Neural crest cell (in vitro differentiated cells): ENCODE measurements at regions not wholly inside any gene's neighbourhood (a gene's known extent, or its start where the extent isn't known, plus 50 kb on each side); places are given as distances from the start of the nearest gene placed in this dataset.

ENCODE experiments used
- DNase-seq: peaks from one replicate; pipeline ENCODE4 v3.0.0; 2021; ENCODE audit warnings: low read depth, mixed read lengths, low spot score
- H3K27ac Mint-ChIP-seq: one replicate; pipeline ENCODE4 v1.8.0; 2021; ENCODE audit warnings: mild to moderate bottlenecking, mixed read lengths; ENCODE audit not compliant: unreplicated experiment
- H3K27me3 Mint-ChIP-seq: 2 replicates; pipeline ENCODE4 v1.8.0; 2021; ENCODE audit warnings: low read depth, mild to moderate bottlenecking, mixed read lengths
- H3K36me3 Mint-ChIP-seq: 2 replicates; pipeline ENCODE4 v1.8.0; 2021; ENCODE audit warnings: low read depth, mild to moderate bottlenecking, mixed read lengths
- H3K4me1 Mint-ChIP-seq: 2 replicates; pipeline ENCODE4 v1.8.0; 2021; ENCODE audit warnings: mixed read lengths
- H3K4me3 Mint-ChIP-seq: one replicate; pipeline ENCODE4 v1.8.0; 2021; ENCODE audit warnings: mild to moderate bottlenecking, mixed read lengths
- H3K9me3 Mint-ChIP-seq: 2 replicates; pipeline ENCODE4 v1.8.0; 2021; ENCODE audit warnings: mixed read lengths
- TF ChIP-seq, protein P1 (sequence below): fragments of 200-600 bp; sonication (generic); conservative IDR thresholded peaks from 2 replicates; pipeline ENCODE4 v1.5.0; 2021; ENCODE audit warnings: antibody characterized with exemption, mild to moderate bottlenecking

DNA sequence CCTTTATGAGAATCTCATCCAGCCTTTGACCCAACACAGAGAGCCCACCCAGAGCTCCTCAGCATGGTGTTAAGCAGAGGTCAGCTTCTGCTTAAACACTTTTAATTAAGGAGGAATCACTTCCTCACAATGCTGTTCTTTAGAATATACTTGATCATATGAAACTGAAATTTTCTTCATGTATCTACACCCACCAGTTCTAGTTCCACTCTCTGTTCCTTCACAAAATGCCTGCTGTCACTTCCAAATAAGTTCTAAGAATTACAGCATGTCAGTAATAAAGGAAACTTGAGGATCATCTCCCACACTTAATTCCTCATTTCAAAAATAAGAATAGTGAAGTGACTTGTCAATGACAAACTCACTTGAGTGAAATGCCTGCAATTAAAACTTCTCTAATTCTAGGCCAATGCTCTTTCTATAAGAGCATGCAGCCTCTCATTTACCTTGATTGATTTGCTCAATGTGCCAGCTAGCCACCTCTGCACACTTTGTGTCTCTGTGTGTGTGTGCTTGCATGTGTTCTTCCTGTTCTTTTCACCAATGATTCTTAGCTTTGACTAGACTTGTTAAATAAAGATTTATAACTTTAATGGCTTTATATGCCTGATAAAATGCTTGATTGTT is 356.3 kb downstream of the PLPP3 start:
- peaks cover 2% of the 10 kb centered on the region for H3K36me3 Mint-ChIP-seq
- peaks cover 11% of the 10 kb centered on the region for H3K9me3 Mint-ChIP-seq
- H3K27me3 Mint-ChIP-seq: no peaks in the 10 kb centered on the region

GRCh38 chr1:56220021-56220420 is 359.3 kb downstream of the PLPP3 start:
- DNase-seq: no peak
- H3K4me1 Mint-ChIP-seq: peaks cover 5% of the 10 kb centered on the region
- no peak overlapping the region for H3K4me3 Mint-ChIP-seq
- H3K27me3 Mint-ChIP-seq: no peaks in the 10 kb centered on the region
- no peak overlapping the region for H3K27ac Mint-ChIP-seq
- H3K9me3 Mint-ChIP-seq: peaks cover 6% of the 10 kb centered on the region
- no peaks in the 10 kb centered on the region for H3K36me3 Mint-ChIP-seq
- TF ChIP-seq, protein P1, sequence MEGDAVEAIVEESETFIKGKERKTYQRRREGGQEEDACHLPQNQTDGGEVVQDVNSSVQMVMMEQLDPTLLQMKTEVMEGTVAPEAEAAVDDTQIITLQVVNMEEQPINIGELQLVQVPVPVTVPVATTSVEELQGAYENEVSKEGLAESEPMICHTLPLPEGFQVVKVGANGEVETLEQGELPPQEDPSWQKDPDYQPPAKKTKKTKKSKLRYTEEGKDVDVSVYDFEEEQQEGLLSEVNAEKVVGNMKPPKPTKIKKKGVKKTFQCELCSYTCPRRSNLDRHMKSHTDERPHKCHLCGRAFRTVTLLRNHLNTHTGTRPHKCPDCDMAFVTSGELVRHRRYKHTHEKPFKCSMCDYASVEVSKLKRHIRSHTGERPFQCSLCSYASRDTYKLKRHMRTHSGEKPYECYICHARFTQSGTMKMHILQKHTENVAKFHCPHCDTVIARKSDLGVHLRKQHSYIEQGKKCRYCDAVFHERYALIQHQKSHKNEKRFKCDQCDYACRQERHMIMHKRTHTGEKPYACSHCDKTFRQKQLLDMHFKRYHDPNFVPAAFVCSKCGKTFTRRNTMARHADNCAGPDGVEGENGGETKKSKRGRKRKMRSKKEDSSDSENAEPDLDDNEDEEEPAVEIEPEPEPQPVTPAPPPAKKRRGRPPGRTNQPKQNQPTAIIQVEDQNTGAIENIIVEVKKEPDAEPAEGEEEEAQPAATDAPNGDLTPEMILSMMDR: no peak

More for the DNA sequence above, 356.3 kb downstream of the PLPP3 start:
- DNase-seq: no peak
- TF ChIP-seq, protein P1: no peak
- no peak overlapping the region for H3K27ac Mint-ChIP-seq
- H3K4me1 Mint-ChIP-seq: peaks cover 15% of the 10 kb centered on the region
- H3K4me3 Mint-ChIP-seq: no peak overlapping the region

GRCh38 chr1:56218023-56218422 is 361.3 kb downstream of the PLPP3 start:
- Mint-ChIP-seq H3K27ac (no peak overlapping the region), H3K4me1 (peaks cover 3% of the 10 kb centered on the region), H3K36me3 (no peaks in the 10 kb centered on the region), H3K27me3 (no peaks in the 10 kb centered on the region), H3K9me3 (peaks cover 4% of the 10 kb centered on the region), H3K4me3 (no peak overlapping the region)
- TF ChIP-seq, protein P1: no peak
- DNase-seq: no peak

DNA sequence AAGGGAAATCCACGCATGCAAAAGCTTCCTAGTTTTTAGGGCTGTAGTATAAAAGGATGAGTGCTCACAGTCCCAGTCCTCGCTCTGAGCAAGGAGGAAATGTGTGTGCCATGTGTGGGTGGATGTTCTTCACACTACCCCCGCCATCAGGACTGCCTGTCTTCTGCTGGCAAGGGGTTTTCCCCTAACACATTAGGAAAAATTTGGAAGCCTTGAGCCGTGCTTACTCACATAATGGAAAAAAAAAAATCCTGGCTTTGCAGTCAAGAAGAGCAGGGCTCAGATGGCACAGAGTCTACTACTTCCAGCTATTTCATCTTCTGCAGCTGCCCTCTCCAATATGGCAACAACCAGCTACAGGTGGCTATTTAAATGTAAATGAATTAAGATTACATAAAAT is 363.1 kb downstream of the PLPP3 start:
- H3K4me3 Mint-ChIP-seq: no peak overlapping the region
- H3K27ac Mint-ChIP-seq: no peak overlapping the region
- H3K9me3 Mint-ChIP-seq: peaks cover 2% of the 10 kb centered on the region
- no peaks in the 10 kb centered on the region for H3K4me1 Mint-ChIP-seq
- no peaks in the 10 kb centered on the region for H3K27me3 Mint-ChIP-seq
- no peaks in the 10 kb centered on the region for H3K36me3 Mint-ChIP-seq
- DNase-seq: no peak
- TF ChIP-seq, protein P1: no peak

- no peak for DNase-seq
- Mint-ChIP-seq H3K27ac (no peak overlapping the region), H3K4me3 (no peak overlapping the region), H3K36me3 (no peaks in the 10 kb centered on the region), H3K27me3 (no peaks in the 10 kb centered on the region), H3K9me3 (peaks cover 2% of the 10 kb centered on the region), H3K4me1 (no peaks in the 10 kb centered on the region)
- TF ChIP-seq, protein P1: no peak
Measured at GRCh38 chr1:56215771-56216170, 363.6 kb downstream of the PLPP3 start.
